PC-3 (cell line): ENCODE measurements at regions not wholly inside any gene's neighbourhood (a gene's known extent, or its start where the extent isn't known, plus 50 kb on each side); places are given as distances from the start of the nearest gene placed in this dataset.

ENCODE experiments used
- CTCF ChIP-seq: fragments of 300-600 bp; sonication (generic); conservative IDR thresholded peaks from 2 replicates; pipeline ENCODE4 v1.5.1; 2017; ENCODE audit warnings: antibody characterized with exemption, low read depth, mild to moderate bottlenecking, low read length
- EZH2 ChIP-seq: fragments of 300-600 bp; sonication (generic); IDR thresholded peaks from one replicate; pipeline ENCODE4 v1.6.1; 2017; ENCODE audit warnings: antibody characterized with exemption, mild to moderate bottlenecking, low read length; ENCODE audit not compliant: unreplicated experiment
- EZH2phosphoT487 ChIP-seq: fragments of 300-600 bp; sonication (generic); IDR thresholded peaks from 2 replicates; pipeline ENCODE4 v1.6.1; 2018; ENCODE audit warnings: mild to moderate bottlenecking, antibody characterized with exemption, low read length, borderline replicate concordance

- TF ChIP-seq CTCF (no peak), EZH2 (no peak), EZH2phosphoT487 (no peak)
Measured at GRCh38 chr3:51604212-51604611, 65.7 kb downstream of the RAD54L2 start.
